ENCODE measurements at regions not wholly inside any gene's neighbourhood (a gene's known extent, or its start where the extent isn't known, plus 50 kb on each side); places are given as distances from the start of the nearest gene placed in this dataset.

- Histone ChIP-seq H3K79me2 (ENCODE audit: insufficient read depth, low read length) (no peaks in the 10 kb centered on the region), H3K9ac (ENCODE audit: low read depth, low read length) (no peak overlapping the region), H3K4me1 (ENCODE audit: insufficient read depth, low read length) (no peaks in the 10 kb centered on the region), H3K36me3 (ENCODE audit: insufficient read depth, low read length) (no peaks in the 10 kb centered on the region), H4K20me1 (ENCODE audit: insufficient read depth, low read length) (no peaks in the 10 kb centered on the region), H3K4me3 (ENCODE audit: low read depth in 1 of 2, low read length in 2 of 2) (no peak overlapping the region), H3K27me3 (ENCODE audit: insufficient read depth, low read length, poor library complexity) (no peaks in the 10 kb centered on the region), H3K27ac (ENCODE audit: low read length) (no peak overlapping the region), H2AFZ (ENCODE audit: low read depth, low read length) (no peak overlapping the region), H3K4me2 (ENCODE audit: insufficient read depth, low read length) (no peak overlapping the region), H3K9me3 (ENCODE audit: insufficient read depth, low read length, severe bottlenecking) (no peaks in the 10 kb centered on the region)
- ATAC-seq (ENCODE audit: insufficient read depth, low read depth) (no peak), DNase-seq (no peak)
- TF ChIP-seq CTCF (IDR thresholded peaks at IDR 0.05; ENCODE audit: borderline replicate concordance, extremely low read depth, low read length, poor library complexity, severe bottlenecking): no peak
- TF ChIP-seq EZH2 (IDR thresholded peaks at IDR 0.05; ENCODE audit: borderline replicate concordance, low read depth, low read length, severe bottlenecking): no peak
Measured at GRCh38 chr2:123870206-123870880, 154.7 kb upstream of the CNTNAP5 start.

- TF ChIP-seq EZH2 (IDR thresholded peaks at IDR 0.05; ENCODE audit: borderline replicate concordance, low read depth, low read length, severe bottlenecking) (no peak), CTCF (IDR thresholded peaks at IDR 0.05; ENCODE audit: borderline replicate concordance, extremely low read depth, low read length, poor library complexity, severe bottlenecking) (no peak)
- ATAC-seq (ENCODE audit: insufficient read depth, low read depth) (no peak), DNase-seq (no peak)
- Histone ChIP-seq H3K4me2 (ENCODE audit: insufficient read depth, low read length) (no peak overlapping the region), H3K4me3 (ENCODE audit: low read depth in 1 of 2, low read length in 2 of 2) (no peak overlapping the region), H2AFZ (ENCODE audit: low read depth, low read length) (no peak overlapping the region), H3K27me3 (ENCODE audit: insufficient read depth, low read length, poor library complexity) (no peaks in the 10 kb centered on the region), H3K79me2 (ENCODE audit: insufficient read depth, low read length) (no peaks in the 10 kb centered on the region), H3K36me3 (ENCODE audit: insufficient read depth, low read length) (no peaks in the 10 kb centered on the region), H4K20me1 (ENCODE audit: insufficient read depth, low read length) (no peaks in the 10 kb centered on the region), H3K9ac (ENCODE audit: low read depth, low read length) (no peak overlapping the region), H3K27ac (ENCODE audit: low read length) (no peak overlapping the region), H3K4me1 (ENCODE audit: insufficient read depth, low read length) (no peaks in the 10 kb centered on the region), H3K9me3 (ENCODE audit: insufficient read depth, low read length, severe bottlenecking) (no peaks in the 10 kb centered on the region)
Measured at GRCh38 chr2:123870881-123871276, 154.2 kb upstream of the CNTNAP5 start.

- Histone ChIP-seq H3K36me3 (ENCODE audit: insufficient read depth, low read length) (no peaks in the 10 kb centered on the region), H2AFZ (ENCODE audit: low read depth, low read length) (no peak overlapping the region), H3K4me2 (ENCODE audit: insufficient read depth, low read length) (no peak overlapping the region), H3K27me3 (ENCODE audit: insufficient read depth, low read length, poor library complexity) (no peaks in the 10 kb centered on the region), H3K27ac (ENCODE audit: low read length) (no peak overlapping the region), H3K4me1 (ENCODE audit: insufficient read depth, low read length) (no peaks in the 10 kb centered on the region), H4K20me1 (ENCODE audit: insufficient read depth, low read length) (no peaks in the 10 kb centered on the region), H3K9me3 (ENCODE audit: insufficient read depth, low read length, severe bottlenecking) (no peaks in the 10 kb centered on the region), H3K4me3 (ENCODE audit: low read depth in 1 of 2, low read length in 2 of 2) (no peak overlapping the region), H3K9ac (ENCODE audit: low read depth, low read length) (no peak overlapping the region), H3K79me2 (ENCODE audit: insufficient read depth, low read length) (no peaks in the 10 kb centered on the region)
- ATAC-seq (ENCODE audit: insufficient read depth, low read depth) (no peak), DNase-seq (no peak)
- no peak for TF ChIP-seq CTCF (IDR thresholded peaks at IDR 0.05; ENCODE audit: borderline replicate concordance, extremely low read depth, low read length, poor library complexity, severe bottlenecking)
- no peak for TF ChIP-seq EZH2 (IDR thresholded peaks at IDR 0.05; ENCODE audit: borderline replicate concordance, low read depth, low read length, severe bottlenecking)
Measured at GRCh38 chr2:123890148-123890547, 134.9 kb upstream of the CNTNAP5 start.

All from DND-41 (cell line).